GM18858 (cell line): ENCODE measurements at regions not wholly inside any gene's neighbourhood (a gene's known extent, or its start where the extent isn't known, plus 50 kb on each side); places are given as distances from the start of the nearest gene placed in this dataset.

ENCODE experiments used
- ATAC-seq: cut with Tn5 transposase; IDR thresholded peaks from one replicate; pipeline ENCODE4 v1.9.1; 2021; ENCODE audit not compliant: unreplicated experiment

DNA sequence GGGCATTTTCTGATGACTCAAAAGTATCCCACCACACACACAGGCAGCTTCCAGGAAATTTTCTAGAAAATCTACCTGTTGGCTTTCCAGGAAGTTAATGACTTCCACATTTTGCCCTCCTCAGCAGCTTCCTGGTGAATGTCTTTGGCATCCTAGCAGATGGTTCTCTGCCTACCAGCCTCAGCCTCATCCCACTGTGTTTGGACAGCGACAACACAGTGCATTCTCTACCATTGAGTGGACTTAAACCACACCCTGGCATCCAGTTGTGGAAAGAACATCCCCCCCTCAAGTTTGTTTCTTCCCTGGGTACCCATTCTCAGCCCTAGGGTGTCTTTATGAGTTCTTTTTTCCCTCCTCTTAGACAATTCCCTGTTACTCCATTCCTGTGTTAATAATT, 50.8 kb upstream of the GADL1 start:
- ATAC-seq = no peak

DNA sequence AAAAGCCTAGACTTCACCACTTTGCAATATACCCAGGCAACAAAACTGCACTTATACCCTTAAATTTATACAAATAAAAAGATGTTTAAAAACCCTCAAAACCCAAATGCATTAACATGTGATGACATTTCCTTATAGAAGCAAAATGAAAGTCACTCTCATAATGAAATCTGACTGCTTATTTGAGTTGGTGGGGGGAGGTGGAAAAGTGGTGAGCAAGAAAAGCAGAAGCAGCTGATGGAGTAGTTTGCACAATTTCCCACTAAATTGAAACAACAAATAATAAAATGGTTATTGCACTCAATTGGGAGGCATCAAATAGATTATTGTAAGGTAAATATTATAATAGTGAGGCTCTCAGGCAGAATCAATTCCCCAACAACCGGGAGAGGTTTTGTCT, 54.0 kb upstream of the GADL1 start:
- no peak for ATAC-seq

DNA sequence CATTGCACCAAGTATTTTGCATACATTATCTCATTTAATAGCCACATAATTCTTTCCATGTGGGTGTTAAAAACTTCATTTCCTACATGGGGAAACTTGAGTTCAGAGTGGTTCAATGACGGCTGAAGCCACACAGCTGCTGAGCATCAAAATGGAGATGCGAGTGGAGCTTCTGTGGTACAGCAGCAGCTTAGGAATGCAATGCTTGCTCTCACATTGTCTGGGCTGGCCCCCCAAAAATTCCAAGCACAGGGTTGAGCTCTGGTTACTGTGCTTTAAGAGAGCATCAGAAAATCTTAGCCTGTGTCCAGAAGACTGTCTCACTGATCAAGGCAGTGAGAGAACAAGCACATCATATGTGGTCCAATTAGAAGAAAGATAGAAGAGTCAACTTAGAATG, 57.4 kb upstream of the GADL1 start:
- no peak for ATAC-seq

DNA sequence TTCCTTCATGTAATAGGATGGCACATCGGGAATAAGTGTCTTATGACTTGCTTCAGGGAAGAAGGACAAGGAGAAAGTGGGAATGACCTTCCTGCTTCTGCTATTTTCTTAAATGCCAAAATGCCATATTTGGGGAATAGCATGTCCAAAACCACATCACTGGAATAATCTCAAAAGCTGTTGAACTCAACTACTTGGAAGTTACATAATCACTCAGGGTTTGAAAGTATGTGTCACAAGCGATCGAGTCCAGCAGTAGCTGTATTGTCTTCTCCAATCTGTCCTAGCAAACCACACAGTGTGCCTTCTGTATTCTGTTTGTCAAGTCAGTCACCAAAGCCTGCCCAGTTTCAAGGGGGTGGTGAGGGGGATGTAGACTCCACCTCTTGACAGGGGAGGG, 58.3 kb upstream of the GADL1 start:
- no peak for ATAC-seq

- no peak for ATAC-seq
Observed at GRCh38 chr3:30954426-30954825, 60.0 kb upstream of the GADL1 start.

DNA sequence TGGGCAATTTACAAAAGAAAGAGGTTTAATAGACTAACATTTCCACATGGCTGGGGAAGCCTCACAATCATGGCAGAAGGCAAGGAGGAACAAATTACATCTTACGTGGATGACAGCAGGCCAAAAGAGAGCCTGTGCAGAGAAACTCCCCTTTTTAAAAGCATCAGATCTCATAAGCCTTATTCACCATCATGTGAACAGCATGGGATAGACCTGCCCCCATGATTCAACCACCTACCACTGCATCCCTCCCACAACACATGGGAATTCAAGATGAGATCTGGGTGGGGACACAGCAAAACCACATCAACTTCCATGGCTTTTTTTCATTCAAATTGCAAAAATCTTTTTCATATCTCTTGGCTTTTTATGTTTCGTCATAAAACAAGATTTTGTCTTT, 67.6 kb upstream of the GADL1 start:
- no peak for ATAC-seq

DNA sequence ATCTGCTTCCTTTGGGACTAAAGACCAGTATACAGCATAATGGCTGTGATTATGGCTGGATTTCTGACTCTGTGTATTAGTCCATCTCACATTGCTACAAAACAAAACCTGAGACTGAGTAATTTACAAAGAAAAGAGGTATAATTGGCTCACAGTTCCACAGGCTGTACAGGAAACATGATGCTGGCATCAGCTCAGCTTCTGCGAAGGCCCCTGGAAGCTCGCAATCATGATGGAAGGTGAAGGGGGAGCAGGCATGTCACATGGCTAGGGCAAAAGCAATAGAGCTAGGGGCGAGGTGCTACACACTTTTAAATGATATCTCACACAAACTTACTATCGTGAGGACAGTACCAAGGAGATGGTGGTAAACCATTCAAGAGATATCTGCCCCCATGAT, 68.0 kb upstream of the GADL1 start:
- ATAC-seq = no peak

GRCh38 chr3:30963223-30963722, 68.8 kb upstream of the GADL1 start:
- ATAC-seq = no peak

DNA sequence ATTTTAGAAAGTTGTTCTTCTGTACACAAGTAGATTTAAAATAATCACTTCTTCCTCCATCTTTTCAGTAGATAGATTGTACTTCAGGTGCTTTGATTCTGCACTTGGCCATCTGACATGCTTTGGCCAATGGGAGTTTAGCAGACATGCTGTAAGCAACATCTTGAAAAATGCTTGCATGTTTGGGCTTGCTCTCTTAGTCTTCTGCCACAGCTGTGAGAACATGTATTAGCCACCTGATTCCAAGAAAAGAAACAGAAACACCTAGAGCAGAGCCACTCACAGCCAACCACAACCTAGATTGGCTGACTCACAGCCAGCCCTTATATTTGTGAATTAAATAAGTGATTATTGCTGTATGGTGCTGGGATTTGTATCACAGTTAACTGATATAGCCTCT, 70.2 kb upstream of the GADL1 start:
- ATAC-seq = peak; percentile 99

GRCh38 chr3:30966896-30967295, 72.4 kb upstream of the GADL1 start:
- ATAC-seq = no peak

DNA sequence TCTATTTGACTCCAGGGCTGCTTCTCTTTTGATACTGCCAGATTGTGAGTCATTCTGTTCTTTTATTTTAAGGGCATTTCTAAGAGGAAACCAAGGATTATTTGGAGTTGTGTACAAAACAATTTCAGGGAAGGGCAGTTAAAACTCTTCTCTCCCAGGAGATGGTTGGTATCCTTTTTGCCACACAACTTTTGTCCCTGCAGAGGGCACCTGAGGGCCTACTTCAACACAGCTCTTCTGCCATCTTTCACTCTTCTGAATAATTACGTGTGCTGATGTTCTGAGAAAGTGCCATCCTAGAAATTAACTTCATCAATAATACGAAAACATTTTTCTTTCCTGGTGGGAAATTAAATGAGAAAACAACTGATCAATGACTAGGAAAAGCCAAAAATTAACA, 75.7 kb upstream of the GADL1 start:
- ATAC-seq = no peak

GRCh38 chr3:30972449-30972848, 78.0 kb upstream of the GADL1 start:
- no peak for ATAC-seq

DNA sequence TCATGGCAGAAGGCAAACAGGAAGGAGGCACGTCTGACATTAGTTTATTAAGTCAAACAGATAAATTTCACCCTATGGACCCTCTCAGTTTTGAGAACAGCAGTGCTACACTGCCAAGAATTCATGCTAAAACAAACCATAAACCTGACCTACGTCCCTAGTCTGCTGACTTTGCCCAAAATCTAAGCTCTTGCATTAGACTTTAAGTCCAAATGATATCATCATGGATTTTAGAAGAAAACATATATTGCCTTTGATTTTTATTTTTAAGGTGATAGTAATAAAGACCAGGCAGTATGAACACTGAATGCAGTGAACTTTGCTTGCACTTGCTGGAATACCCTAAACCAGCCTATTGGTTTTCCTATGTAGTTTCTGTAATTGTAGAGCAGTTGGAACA, 79.6 kb upstream of the GADL1 start:
- ATAC-seq = no peak

DNA sequence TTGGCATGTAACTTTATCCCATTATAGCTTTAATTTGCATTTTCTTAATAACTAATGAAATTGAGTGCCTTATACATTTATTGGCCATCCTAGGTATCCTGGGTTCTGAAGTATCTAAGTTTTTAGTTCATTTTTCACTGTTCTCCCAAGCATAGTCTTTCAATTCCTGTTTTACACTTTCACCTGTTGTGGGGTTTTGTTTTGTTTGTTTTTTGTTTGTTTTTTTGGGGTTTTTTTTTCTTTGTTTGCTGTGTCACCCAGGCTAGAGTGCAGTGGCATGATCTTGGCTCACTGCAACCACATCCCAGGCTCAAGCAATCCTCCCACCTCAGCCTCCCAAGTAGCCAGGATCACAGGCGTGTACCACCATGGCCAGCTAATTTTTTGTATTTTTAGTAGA, 83.1 kb upstream of the GADL1 start:
- ATAC-seq = no peak

GRCh38 chr3:30980993-30981392, 86.5 kb upstream of the GADL1 start:
- ATAC-seq = no peak

DNA sequence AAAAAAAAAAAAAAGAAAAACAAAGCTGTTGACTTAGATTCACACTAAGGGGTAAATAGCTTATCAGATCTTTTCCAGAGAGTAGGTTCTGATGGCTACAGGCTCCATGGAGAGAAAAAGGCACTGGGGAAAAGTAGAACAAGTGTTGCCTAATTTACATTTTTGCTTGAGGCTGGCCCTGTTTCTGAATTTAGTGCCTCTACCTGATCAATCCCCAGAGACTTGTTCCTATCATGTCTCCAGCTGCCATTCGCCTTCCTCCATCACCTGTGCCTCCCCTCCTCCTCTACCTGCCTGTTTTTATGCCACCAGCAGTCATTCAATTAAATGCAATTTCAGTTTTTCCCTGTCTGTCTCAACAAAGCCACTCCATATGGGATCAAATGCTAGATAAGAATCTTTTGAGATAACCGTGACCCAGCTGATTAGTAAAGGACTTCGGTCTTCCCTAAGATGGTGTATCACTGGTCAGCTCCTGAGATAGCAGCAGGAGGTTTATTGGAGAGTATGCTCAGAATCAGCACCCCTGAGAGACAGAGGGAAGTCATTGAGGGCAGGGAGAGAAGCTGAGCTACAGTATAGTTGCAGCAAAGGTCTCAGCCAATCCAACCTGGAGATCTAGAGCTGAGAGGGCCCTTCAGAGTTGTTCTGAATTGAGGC, 88.1 kb upstream of the GADL1 start:
- ATAC-seq = no peak

GRCh38 chr3:30984855-30985749, 90.6 kb upstream of the GADL1 start:
- peak; percentile 50 for ATAC-seq

GRCh38 chr3:30986551-30986950, 92.1 kb upstream of the GADL1 start:
- ATAC-seq = no peak

GRCh38 chr3:30988769-30989168, 94.3 kb upstream of the GADL1 start:
- ATAC-seq = no peak

DNA sequence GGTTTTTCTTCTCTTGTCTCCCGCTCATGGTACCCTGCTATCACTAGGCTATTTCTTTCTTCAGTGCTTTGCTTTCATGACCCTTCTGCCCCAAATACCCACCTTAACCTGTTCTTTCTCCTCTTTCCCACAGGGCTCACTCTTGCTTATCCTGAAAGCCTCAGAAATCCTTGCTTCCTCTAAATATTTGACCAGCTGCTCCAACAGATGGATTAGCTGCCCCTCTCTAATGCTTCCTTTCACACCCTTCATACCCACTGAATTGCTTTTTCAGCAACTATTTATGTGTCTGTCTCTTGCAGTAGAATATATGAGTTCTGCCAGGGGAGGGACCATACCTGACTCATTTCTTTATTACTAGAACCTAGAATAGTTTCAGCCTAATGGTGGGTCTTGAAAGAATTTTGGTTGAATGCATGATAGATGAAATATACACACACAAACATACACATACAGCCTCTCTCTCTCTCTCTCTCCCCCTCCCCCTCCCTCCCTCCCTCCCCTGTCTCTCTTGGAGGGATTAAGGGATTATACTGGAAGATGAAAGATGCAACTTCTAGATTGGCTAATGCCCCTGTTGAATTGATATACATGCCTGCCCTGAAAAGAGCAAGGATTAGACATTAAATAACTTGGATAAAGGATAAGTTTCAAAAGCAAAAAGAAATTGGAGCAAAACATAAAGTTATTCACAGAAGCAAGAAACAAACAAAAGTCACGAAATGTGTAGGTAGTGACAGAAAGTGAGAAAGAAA, 95.0 kb upstream of the GADL1 start:
- no peak for ATAC-seq

DNA sequence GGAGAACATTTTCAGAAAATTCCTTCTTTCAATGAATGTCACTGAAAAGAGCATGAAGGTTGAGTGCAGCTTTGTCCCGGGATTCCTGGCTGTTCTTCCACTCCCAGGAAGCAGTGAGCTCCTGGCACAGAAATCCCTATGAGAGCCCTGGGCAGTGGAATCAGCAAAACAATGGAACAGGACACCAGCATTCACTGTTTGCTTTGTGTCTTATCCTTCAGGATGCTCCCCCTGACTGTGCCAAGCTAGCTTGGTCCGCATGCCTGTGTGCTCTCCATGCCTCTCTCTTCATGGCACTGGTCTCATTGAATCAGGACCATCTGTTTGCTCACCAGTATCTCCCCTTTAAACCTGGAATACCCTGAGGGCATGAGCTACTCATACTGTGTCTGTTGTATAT, 102.0 kb upstream of the GADL1 start:
- ATAC-seq = no peak

DNA sequence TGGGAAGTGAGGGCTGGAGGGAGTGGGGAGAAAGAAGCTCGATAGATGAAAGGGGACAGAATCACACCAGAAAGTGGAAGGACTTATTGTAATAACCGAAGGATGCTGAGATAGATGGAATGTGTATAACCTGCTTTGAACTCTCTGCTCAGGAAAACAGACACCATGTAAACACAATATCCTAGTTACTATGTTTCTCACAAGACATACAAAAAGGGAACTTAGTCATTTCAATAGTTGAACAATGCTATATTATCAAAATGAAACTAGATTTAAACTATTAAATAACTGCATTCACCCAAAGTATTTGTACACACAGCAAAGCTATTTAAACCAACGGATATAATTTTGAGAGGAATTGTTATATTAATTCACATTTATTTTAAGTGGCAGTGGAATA, 108.3 kb upstream of the GADL1 start:
- ATAC-seq = peak; percentile 72
